Body of pancreas (tissue), 4 donors: ENCODE measurements at regions not wholly inside any gene's neighbourhood (a gene's known extent, or its start where the extent isn't known, plus 50 kb on each side); places are given as distances from the start of the nearest gene placed in this dataset.

ENCODE experiments used
- CTCF ChIP-seq, 7 experiments: fragments of 450-650 bp in 4 of 7; fragments of 200-600 bp in 3 of 7; sonication (generic) in 3 of 7; IDR thresholded peaks; one replicate each; pipeline ENCODE4 v1.5.1; 2016 to 2019; ENCODE audit warnings: antibody characterized with exemption in 7 of 7
- POLR2A ChIP-seq, 3 donors: fragments of 450-650 bp; IDR thresholded peaks; one replicate each; pipeline ENCODE4 v1.6.1; 2016; ENCODE audit warnings: antibody characterized with exemption in 3 of 3, mild to moderate bottlenecking in 2 of 3

DNA sequence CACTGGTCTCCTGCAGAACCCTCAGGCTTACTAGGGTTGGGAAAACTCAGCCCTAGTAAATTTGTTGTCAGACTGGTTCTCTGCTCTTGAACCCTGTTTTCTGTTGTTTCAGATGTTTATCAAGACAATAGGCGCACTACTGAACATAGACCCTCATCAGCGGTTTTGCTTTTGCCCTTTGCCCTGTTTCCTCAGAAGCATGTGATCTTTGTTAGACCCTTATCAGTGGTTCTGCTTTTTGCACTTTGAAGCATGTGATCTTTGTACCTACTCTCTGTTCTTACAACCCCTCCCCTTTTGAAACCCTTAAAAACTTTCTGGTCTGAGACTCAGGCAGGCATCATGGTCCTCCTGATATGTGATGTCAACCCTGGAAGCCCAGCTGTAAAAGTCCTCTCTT is 842.2 kb upstream of the AMELY start:
- TF ChIP-seq CTCF (IDR thresholded peaks at IDR 0.05) (no peak), POLR2A (IDR thresholded peaks at IDR 0.05) (no peak)
